ENCODE measurements at regions not wholly inside any gene's neighbourhood (a gene's known extent, or its start where the extent isn't known, plus 50 kb on each side); places are given as distances from the start of the nearest gene placed in this dataset.
"Not testable (repeated sequence)": the region's sequence is repeated elsewhere in the genome, so short reads cannot be mapped to it uniquely, and the experiment has no call there.

- no peak for DNase-seq (ENCODE audit: low read depth in 2 of 3, low spot score in 1 of 3)
Measured at GRCh38 chr3:66836363-66837152, 161.5 kb upstream of the KBTBD8 start.

DNA sequence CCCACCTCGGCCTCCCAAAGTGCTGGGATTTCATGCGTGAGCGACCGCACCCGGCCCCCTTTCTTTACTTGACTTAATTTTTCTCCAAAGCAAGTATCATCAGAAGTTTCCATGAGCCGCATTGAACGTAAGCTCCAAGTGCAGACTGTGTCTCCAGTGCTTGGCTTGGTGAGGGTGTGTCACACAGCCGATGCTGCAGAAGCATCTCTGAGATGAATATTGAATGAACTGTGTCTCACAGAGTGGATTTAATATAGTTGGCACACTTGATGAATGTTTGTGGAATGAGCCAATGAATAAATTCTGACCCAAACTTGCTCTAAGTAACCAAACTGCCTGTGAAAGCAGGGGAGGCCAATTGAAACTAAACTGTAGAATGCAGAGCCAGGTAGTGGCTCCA lies 159.4 kb upstream of the KBTBD8 start:
- no peak for DNase-seq (ENCODE audit: low read depth in 2 of 3, low spot score in 1 of 3)

GRCh38 chr3:66839508-66839907 lies 158.6 kb upstream of the KBTBD8 start:
- DNase-seq (ENCODE audit: low read depth in 2 of 3, low spot score in 1 of 3), result no peak

DNA sequence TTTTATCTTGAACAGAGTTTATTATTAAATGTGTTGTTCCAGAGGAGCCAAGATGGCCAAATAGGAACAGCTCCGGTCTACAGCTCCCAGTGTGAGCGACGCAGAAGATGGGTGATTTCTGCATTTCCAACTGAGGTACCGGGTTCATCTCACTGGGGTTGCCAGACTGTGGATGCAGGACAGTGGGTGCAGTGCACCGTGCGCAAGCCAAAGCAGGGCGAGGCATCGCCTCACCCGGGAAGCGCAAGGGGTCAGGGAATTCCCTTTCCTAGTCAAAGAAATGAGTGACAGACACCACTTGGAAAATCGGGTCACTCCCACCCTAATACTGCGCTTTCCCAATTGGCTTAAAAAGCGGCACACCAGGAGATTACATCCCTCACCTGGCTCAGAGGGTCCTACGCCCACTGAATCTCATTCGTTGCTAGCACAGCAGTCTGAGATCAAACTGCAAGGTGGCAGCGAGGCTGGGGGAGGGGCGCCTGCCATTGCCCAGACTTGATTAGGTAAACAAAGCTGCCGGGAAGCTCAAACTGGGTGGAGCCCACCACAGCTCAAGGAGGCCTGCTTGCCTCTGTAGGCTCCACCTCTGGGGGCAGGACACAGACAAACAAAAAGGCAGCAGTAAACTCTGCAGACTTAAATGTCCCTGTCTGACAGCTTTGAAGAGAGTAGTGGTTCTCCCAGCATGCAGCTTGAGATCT lies 155.2 kb upstream of the KBTBD8 start:
- DNase-seq (ENCODE audit: low read depth in 2 of 3, low spot score in 1 of 3), result not testable (repeated sequence)

- no peak for DNase-seq (ENCODE audit: low read depth in 2 of 3, low spot score in 1 of 3)
Measured at GRCh38 chr3:66851894-66852613, 146.1 kb upstream of the KBTBD8 start.

- DNase-seq (ENCODE audit: low read depth in 2 of 3, low spot score in 1 of 3), result no peak
Measured at GRCh38 chr3:66854601-66855151, 143.4 kb upstream of the KBTBD8 start.

- no peak for DNase-seq (ENCODE audit: low read depth in 2 of 3, low spot score in 1 of 3)
Measured at GRCh38 chr3:66856533-66856932, 141.6 kb upstream of the KBTBD8 start.

GRCh38 chr3:66858656-66859381 lies 139.3 kb upstream of the KBTBD8 start:
- no peak for DNase-seq (ENCODE audit: low read depth in 2 of 3, low spot score in 1 of 3)

DNA sequence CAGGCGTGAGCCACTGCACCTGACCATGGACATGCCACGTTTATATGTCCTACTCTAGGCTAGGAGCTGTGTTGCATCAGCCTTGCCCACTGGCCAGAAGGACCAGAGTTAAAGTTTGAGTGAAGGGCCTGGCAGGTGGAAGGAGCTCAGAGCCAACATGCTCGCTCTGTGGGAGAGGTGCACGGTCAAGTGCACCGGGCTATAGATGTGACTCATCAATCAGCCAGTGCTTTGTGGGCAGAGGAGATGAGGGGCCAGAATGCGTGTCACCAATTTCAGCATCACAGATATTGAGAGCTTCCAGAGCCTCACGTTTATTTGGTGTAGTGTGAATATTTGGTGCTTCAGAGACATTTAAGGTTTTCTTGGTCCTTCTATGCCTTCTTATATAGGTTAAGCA lies 137.3 kb upstream of the KBTBD8 start:
- no peak for DNase-seq (ENCODE audit: low read depth in 2 of 3, low spot score in 1 of 3)

GRCh38 chr3:66863205-66864111 lies 134.6 kb upstream of the KBTBD8 start:
- DNase-seq (ENCODE audit: low read depth in 2 of 3, low spot score in 1 of 3), result no peak

DNA sequence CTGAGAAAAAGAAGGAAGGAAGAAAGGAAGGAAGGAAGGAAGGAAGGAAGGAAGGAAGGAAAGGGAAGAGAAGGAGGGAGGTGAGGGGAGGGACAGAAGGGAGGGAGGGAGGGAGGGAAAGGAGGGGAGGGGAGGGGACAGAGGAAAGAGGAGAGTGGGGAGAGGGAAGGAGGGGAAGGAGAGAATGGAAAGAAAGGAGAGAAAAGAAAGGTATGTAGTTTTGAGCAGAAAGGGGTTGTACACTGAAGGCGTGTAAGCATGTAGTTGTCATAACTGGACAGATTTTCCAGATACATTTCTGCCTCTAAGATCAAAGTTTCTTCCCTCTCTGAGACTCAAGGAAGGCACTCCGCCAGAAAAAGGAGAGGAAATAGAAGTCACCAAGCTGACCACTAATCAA lies 113.4 kb upstream of the KBTBD8 start:
- DNase-seq (ENCODE audit: low read depth in 2 of 3, low spot score in 1 of 3), result no peak

DNA sequence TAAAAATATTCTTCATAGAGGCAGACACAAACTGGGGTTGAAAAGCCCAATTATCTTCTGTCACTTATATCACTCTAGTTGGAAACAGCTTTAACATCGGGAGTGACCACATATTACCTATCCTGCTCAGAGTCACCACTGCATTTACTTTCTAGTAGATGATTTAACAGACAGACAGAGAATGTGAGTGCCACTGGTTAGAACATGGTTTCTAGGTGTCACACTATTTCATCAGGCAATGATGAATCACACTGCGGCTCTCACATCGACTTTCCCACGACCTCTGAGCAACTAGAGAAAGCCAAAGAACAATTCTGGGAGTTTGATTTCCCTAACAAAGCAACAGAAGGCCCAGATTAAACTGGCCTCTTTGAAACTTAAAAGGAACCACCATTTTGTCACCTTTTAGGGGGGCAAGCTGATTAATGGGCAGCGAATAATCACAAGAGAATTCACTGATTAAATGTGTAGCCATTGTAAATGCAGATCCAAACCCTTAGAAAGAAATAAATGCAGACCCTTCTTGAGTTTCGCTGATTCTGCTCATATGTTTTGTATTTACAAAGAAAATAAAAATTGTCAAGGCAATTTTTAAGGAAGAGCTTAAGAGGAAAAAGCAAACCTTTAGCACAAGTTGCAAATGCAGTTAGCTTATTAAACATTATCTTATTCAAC lies 112.6 kb upstream of the KBTBD8 start:
- DNase-seq (ENCODE audit: low read depth in 2 of 3, low spot score in 1 of 3), result no peak

DNA sequence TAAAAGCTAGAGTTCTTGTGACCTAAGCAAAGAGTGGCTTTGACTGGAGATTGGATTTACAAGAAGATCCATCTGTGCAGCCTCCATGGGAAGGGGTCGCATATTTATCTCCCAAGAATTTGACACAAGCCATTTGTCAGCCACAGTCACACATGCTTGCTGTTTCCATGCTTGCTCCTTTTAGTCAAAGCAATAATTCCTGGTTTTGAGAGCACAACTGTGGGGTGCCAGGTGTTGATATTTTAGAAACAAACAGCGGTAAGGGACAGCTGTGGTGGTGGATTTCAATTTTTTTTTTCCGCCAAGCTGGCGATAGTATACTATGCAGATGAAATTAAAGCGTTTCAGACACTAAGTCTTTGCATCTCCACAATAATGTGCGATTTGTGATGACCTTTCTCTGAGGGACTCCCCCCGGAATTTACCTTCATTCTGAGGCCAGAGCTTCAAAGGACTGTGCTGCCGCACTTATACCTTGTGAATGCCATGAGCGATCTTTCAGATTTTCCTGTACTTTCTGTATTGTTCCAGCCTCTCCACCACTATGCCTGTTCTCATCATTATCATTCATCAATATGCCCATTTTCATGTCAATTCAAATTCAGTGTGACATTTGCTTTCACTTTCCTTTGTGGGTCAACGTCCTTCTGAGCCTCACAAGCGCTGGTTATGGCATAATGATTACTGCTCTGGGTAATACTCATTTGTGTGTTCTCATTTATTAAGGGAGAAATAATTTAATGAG lies 108.2 kb upstream of the KBTBD8 start:
- no peak for DNase-seq (ENCODE audit: low read depth in 2 of 3, low spot score in 1 of 3)

- no peak for DNase-seq (ENCODE audit: low read depth in 2 of 3, low spot score in 1 of 3)
Measured at GRCh38 chr3:66898155-66898554, 100.0 kb upstream of the KBTBD8 start.

GRCh38 chr3:66904336-66904735 lies 93.8 kb upstream of the KBTBD8 start:
- no peak for DNase-seq (ENCODE audit: low read depth in 2 of 3, low spot score in 1 of 3)

- no peak for DNase-seq (ENCODE audit: low read depth in 2 of 3, low spot score in 1 of 3)
Measured at GRCh38 chr3:66904831-66905493, 93.1 kb upstream of the KBTBD8 start.

DNA sequence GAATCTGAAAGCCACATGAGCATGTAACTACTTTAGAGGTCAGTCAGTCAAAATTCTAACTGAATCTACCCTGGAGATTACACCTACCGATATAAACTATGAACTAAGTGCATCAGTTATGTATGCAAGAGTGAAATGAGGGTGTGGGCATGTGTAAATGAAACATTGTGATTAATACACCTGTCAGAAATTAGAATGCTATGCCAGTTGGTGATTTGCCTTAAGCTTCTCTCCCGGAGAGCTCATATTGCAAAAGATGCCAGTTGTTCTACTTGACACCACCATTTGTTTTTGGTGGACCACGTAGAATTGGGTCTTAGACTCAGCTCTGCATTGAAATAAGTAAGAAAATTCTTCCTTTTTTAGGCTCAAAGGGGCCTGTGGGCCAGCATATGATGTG lies 91.0 kb upstream of the KBTBD8 start:
- no peak for DNase-seq (ENCODE audit: low read depth in 2 of 3, low spot score in 1 of 3)

Measured in stimulated activated CD4-positive, alpha-beta T cell treated with anti-CD3 and anti-CD28 coated beads, Interleukin-12 subunit alpha, Interleukin-12 subunit beta, amount 100 ng/mL, for 48 hours (primary cell).